Ramos (cell line): ENCODE measurements at regions not wholly inside any gene's neighbourhood (a gene's known extent, or its start where the extent isn't known, plus 50 kb on each side); places are given as distances from the start of the nearest gene placed in this dataset.
"Not testable (repeated sequence)": the region's sequence is repeated elsewhere in the genome, so short reads cannot be mapped to it uniquely, and the experiment has no call there.

Experiments
- in situ Hi-C: fragments of 300-500 bp; cut with MboI; formaldehyde crosslinking; loops from one replicate; pipeline ENCODE4 v1.14.3; 2022; ENCODE audit warnings: low sequenced_read_pairs; ENCODE audit not compliant: unreplicated experiment

DNA sequence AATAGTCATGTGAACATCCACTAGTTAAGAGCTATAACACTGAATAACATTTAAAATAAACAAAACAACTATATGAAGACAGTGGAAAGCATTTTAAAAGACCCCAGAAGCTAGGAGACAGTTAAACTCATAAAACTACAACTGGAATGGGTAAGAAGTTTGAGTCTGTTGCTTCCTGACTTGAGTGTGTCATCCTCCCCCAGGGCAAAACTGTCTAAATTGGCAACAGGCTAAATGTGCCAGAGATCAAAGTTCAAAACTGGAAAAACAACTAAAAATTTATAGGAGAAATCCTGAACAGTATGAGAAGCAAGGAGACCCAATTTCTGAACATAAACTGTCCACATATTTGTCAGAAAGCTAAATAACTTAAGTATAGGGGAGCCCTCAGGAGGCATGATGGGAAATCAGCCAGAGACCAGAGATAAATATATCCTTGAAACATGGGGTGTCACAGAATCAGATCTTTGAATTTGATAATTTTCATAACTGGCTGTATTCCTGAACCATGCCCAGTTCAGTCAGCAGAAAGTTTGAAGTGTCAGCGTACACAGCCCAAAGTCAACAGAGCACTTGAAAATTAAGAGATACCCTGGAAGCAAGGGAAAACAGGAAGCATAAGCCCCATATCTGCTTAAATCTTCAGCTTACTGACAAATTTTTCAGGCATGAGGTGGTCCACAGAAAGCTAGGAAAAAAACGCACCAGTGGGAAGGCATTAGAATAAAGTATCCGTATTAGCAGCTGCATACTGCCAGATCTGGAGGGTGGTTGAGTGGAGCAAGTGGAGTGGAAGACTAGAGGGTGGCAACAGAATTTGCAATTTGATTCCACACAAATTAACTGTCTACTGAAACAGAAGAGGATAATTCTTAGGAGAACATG, 516.1 kb upstream of the MAN1A1 start:
- in situ Hi-C loops: no loop called here

DNA sequence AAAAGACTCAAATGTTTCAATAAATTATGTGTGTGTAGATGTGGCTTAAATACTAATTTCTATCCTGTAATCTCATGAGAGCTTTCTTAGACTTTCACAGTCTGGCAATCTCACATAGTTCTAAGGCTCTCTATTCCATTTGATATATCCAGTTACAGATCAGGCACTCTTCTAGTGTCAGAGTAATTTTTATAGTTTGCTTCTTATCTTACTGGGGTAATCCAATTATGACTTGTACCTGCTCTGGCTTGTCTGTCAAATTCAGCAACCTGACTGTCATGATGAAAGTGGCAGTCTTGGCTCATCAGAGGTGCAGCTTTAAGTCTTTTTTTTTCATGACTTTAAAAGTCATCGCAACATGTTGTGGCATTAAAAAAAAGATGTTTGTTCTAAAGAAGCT, 513.2 kb upstream of the MAN1A1 start:
- in situ Hi-C loops: no loop called here

DNA sequence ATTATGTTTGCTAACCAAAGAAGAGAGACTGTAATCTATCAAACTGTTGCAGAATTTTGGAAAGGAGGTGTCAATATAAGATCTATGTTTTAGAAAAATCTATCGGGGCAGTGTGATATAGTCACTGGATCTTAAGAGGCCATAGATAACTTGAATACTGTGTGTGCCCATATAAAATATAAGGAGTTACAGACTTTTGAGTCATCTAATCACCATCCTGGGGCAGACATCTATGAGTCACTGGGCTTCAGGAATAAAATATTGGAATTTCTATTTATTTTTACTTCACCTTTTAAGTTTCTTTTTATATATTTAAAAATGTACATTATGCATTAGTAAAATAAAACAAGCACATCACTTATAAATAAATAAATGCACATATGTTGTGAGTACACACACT, 509.3 kb upstream of the MAN1A1 start:
- in situ Hi-C loops: no loop called here

DNA sequence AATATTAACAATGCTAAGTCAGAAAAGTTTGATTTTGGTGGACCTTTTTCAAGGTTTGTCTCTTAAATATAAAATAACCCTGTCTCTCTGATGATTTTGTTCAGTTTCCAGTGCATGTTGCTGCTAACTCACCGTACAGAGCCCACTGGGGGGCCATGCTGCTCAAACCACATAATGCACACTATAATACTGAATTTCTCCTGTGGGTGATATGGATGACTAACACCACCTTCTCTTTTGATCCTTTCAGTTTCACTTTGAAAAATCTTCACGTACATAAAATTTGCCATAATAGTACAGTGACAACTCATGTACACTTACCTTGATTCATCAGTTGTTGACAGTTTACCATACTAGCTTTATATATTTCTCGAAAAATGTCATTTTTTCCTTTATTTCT, 506.6 kb upstream of the MAN1A1 start:
- in situ Hi-C loops: no loop called here

GRCh38 chr6:119848696-119849095, 499.1 kb upstream of the MAN1A1 start:
- in situ Hi-C loops: no loop called here

- in situ Hi-C loops: no loop called here
These were observed 495.6 kb upstream of the MAN1A1 start for GRCh38 chr6:119845161-119845560.

GRCh38 chr6:119844387-119844786, 494.8 kb upstream of the MAN1A1 start:
- in situ Hi-C loops: no loop called here

GRCh38 chr6:119842191-119842590, 492.6 kb upstream of the MAN1A1 start:
- in situ Hi-C loops: no loop called here

GRCh38 chr6:119838043-119838442, 488.5 kb upstream of the MAN1A1 start:
- in situ Hi-C loops: no loop called here

GRCh38 chr6:119834418-119834817, 484.9 kb upstream of the MAN1A1 start:
- in situ Hi-C loops: no loop called here

DNA sequence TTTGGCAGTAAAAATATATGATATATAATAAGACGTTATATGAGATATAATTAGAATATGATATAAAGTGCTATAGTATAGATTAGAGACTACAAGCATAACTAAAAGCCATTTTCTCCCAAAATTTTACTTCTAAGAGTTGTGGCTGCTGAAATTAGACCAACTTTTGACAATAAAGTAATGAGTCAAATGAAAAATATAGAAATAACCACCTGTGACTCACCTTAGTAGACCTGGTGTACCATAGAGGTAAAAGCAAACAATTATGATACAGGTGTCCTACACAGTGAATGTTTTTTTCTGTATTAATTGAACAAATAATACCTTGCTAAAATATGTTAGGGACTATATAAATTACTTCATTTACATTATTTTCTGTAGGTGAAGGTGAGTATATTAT, 482.9 kb upstream of the MAN1A1 start:
- in situ Hi-C loops: no loop called here

DNA sequence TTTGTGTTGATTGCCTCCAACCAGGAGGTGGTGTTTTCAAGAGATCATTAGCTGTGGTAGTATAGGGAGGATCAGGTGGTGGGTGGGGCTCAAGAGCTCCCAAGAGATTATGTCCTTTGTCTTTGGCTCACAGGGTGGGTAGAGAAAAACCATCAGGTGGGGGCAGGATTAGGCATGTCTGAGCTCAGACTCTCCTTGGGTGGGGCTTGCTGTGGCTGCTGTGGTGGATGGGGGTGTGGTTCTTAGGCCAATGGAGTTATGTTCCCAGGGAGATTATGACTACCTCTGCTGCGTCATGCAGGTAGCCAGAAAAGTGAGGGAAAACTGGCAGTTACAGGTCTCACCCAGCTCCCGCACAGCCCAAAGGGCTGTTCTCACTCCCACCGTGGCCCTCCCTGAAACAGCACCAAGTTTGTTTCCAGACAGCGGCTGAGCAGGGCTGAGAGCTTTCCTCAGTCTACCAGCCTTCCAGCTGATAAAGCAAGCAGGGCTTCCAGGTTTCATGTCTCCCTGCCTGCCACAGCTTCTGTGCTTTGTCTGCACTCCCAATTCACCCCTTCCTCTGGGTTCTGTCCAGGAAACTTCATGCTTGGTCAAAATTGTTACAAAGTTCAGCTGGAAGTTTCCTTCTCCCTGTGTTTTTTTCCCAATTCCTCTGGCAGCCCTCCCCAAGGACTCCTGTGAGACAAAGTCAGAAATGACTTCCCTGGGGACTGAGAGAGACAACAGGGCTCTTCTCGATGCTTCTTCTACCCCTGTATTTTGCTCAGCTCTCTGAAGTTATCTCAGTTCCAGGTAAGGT, 481.1 kb upstream of the MAN1A1 start:
- in situ Hi-C loops: no loop called here

- in situ Hi-C loops: no loop called here
These were observed 480.5 kb upstream of the MAN1A1 start for GRCh38 chr6:119830069-119830468.

DNA sequence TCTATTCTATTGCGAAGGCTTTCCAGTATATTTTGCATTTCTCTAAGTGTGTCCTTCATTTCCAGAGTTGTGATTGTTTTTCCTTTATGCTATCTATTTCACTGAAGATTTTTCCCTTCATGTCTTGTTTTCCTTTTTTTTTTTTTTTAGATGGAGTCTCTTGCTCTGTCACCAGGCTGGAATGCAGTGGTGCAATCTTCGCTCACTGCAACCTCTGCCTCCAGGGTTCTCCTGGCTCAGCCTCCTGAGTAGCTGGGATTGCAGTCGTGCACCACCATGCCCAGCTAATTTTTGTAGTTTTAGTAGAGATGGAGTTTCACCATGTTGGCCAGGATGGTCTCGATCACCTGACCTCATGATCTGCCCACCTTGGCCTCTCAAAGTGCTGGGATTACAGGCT, 479.9 kb upstream of the MAN1A1 start:
- in situ Hi-C loops: not testable (repeated sequence)

- in situ Hi-C loops: no loop called here
These were observed 479.4 kb upstream of the MAN1A1 start for GRCh38 chr6:119829006-119829405.

DNA sequence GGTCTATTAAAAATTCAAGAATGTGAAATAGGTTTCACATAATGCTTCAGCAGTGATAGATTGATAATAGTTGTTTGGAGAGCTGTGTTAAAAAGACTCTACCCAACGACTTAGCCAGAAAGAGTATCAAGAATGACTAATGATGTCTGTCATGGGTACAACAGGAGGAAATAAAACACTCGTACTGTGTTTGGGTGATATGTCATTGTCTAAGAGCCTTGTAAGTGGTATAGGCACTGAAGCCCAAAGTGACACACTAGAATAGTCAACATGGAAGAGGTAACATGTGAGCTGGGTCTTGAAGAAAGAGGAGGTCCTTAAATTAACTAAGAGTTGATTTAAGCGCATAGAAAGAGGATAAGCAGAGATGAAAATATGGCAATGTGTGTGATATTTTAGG, 471.8 kb upstream of the MAN1A1 start:
- in situ Hi-C loops: no loop called here

- in situ Hi-C loops: no loop called here
These were observed 469.3 kb upstream of the MAN1A1 start for GRCh38 chr6:119818876-119819275.

- in situ Hi-C loops: no loop called here
These were observed 465.2 kb upstream of the MAN1A1 start for GRCh38 chr6:119814609-119815400.

DNA sequence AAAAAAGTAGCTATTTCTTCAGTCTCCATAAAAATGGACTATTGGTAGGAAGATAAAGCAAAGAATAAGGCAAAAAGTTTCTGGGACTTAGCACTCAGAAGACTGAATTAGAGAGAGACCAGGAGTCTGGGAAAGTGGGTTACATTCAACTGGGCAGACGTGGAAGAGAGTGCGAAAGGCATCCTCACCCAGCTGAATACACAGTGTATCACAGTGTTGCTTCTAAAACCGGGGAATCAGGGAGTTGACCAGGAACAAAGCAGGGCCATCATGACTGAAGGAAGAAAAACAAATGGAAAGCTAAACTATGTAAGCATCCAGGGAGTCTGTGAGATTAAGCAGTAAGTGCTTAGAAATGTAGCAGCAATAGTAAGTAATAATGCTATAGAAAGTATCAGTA, 452.9 kb upstream of the MAN1A1 start:
- in situ Hi-C loops: no loop called here

GRCh38 chr6:119801056-119801455, 451.5 kb upstream of the MAN1A1 start:
- in situ Hi-C loops: no loop called here

- in situ Hi-C loops: no loop called here
These were observed 451.0 kb upstream of the MAN1A1 start for GRCh38 chr6:119800526-119800925.
